SK-N-SH (cell line): ENCODE measurements at regions not wholly inside any gene's neighbourhood (a gene's known extent, or its start where the extent isn't known, plus 50 kb on each side); places are given as distances from the start of the nearest gene placed in this dataset.

Experiments used
- CTCF ChIA-PET: fragments of 300-600, 350-600 bp; formaldehyde crosslinking; extraction: SDS; loops from one replicate; lab custom pipeline; 2021; lab: Yijun Ruan, JAX
- POLR2A ChIA-PET: fragments of 350-600 bp; sonication (Branson Sonifier 250); formaldehyde crosslinking; extraction: SDS; loops from one replicate; lab custom pipeline; 2020; ENCODE audit warnings: antibody characterized with exemption, inconsistent platforms; lab: Yijun Ruan, JAX
- DNase-seq: peaks from one replicate; pipeline ENCODE4 v3.0.0; 2012
- H2AFZ ChIP-seq: fragments of 200-600 bp; sonication (generic); 2 replicates; pipeline ENCODE4 v1.8.1; 2016; ENCODE audit warnings: antibody characterized with exemption, mild to moderate bottlenecking, low read depth
- H3F3A ChIP-seq: fragments of 200-600 bp; sonication (generic); replicated peaks from 2 replicates; pipeline ENCODE3; 2016; ENCODE audit warnings: antibody characterized with exemption, mild to moderate bottlenecking; ENCODE audit not compliant: insufficient read depth
- H3K27ac ChIP-seq, 2 experiments: fragments of 200-500 bp in 1 of 2; fragments of 200-600 bp in 1 of 2; sonication (Bioruptor generic) in 1 of 2; sonication (generic), shearing (Covaris generic) in 1 of 2; 2 replicates each; pipeline versions ENCODE4 v1.5.1 to v1.6.1; 2014 to 2016; ENCODE audit warnings: low read depth in 2 of 2, inconsistent platforms in 1 of 2, low read length in 1 of 2, mild to moderate bottlenecking in 1 of 2, mixed read lengths in 1 of 2
- H3K27me3 ChIP-seq: fragments of 200-600 bp; sonication (generic), shearing (Covaris generic); 2 replicates; pipeline ENCODE4 v1.6.1; 2016; ENCODE audit warnings: mixed run types; ENCODE audit not compliant: insufficient read depth
- H3K36me3 ChIP-seq, 2 experiments: fragments of 200-500 bp in 1 of 2; fragments of 200-600 bp in 1 of 2; sonication (Bioruptor generic) in 1 of 2; sonication (generic) in 1 of 2; replicated peaks in 1 of 2; 2 replicates each; pipeline versions ENCODE3 to v1.5.1; 2014 to 2016; ENCODE audit warnings: low read length in 1 of 2, mild to moderate bottlenecking in 1 of 2; ENCODE audit not compliant: insufficient read depth in 2 of 2, control insufficient read depth in 1 of 2
- H3K4me1 ChIP-seq, 2 experiments: fragments of 200-500 bp in 1 of 2; fragments of 200-600 bp in 1 of 2; sonication (Bioruptor generic) in 1 of 2; sonication (generic), shearing (Covaris generic) in 1 of 2; 2 replicates each; pipeline versions ENCODE4 v1.5.1 to v1.6.1; 2014 to 2016; ENCODE audit warnings: low read depth in 1 of 2, low read length in 1 of 2, mixed run types in 1 of 2; ENCODE audit not compliant: insufficient read depth in 2 of 2, control insufficient read depth in 1 of 2
- H3K4me2 ChIP-seq: fragments of 200-600 bp; sonication (generic), shearing (Covaris generic); 2 replicates; pipeline ENCODE4 v1.6.1; 2017; ENCODE audit warnings: mixed run types
- H3K4me3 ChIP-seq, 2 experiments: fragments of 200-500 bp in 1 of 2; fragments of 200-600 bp in 1 of 2; sonication (Bioruptor generic) in 1 of 2; sonication (generic), shearing (Covaris generic) in 1 of 2; 2 replicates each; pipeline versions ENCODE4 v1.5.1 to v1.8.1; 2014 to 2016; ENCODE audit warnings: low read depth in 2 of 2, inconsistent platforms in 1 of 2, low read length in 1 of 2, mild to moderate bottlenecking in 1 of 2, mixed read lengths in 1 of 2, moderate library complexity in 1 of 2
- H3K79me2 ChIP-seq: fragments of 200-600 bp; sonication (generic); 2 replicates; pipeline ENCODE4 v1.8.1; 2017; ENCODE audit warnings: mild to moderate bottlenecking; ENCODE audit not compliant: insufficient read depth
- H3K9ac ChIP-seq: fragments of 200-600 bp; sonication (generic); 2 replicates; pipeline ENCODE4 v1.6.1; 2017; ENCODE audit warnings: mixed run types
- H3K9me2 ChIP-seq: fragments of 200-600 bp; sonication (generic); 2 replicates; pipeline ENCODE4 v1.6.1; 2017; ENCODE audit warnings: mixed run types
- H3K9me3 ChIP-seq: fragments of 200-600 bp; sonication (generic); 2 replicates; pipeline ENCODE4 v1.6.1; 2017; ENCODE audit warnings: mixed run types, mild to moderate bottlenecking, moderate library complexity
- H4K20me1 ChIP-seq: fragments of 200-600 bp; sonication (generic); 2 replicates; pipeline ENCODE4 v1.6.1; 2017; ENCODE audit warnings: mild to moderate bottlenecking, mixed run types; ENCODE audit not compliant: insufficient read depth
- CTCF ChIP-seq: fragments of 200-600 bp; sonication (generic); IDR thresholded peaks from 2 replicates; pipeline ENCODE4 v1.6.1; 2017; ENCODE audit warnings: antibody characterized with exemption, mild to moderate bottlenecking, moderate library complexity
- FOXJ3 ChIP-seq: sonication (generic); formaldehyde crosslinking; IDR thresholded peaks from 2 replicates; pipeline ENCODE4 v1.5.1; 2020; ENCODE audit warnings: mild to moderate bottlenecking, missing genetic modification reagents
- GABPA ChIP-seq: IDR thresholded peaks from 2 replicates; pipeline ENCODE4 v1.4.0; 2012; ENCODE audit warnings: low read depth, mild to moderate bottlenecking
- JUND ChIP-seq: IDR thresholded peaks from 2 replicates; pipeline ENCODE4 v1.4.0; 2012
- MXI1 ChIP-seq: IDR thresholded peaks from 2 replicates; pipeline ENCODE4 v1.6.1; 2012; ENCODE audit warnings: mild to moderate bottlenecking, low read depth, low read length, improper control_type of control experiment
- NFIC ChIP-seq: IDR thresholded peaks from 2 replicates; pipeline ENCODE4 v1.4.0; 2012; ENCODE audit warnings: borderline replicate concordance
- RCOR1 ChIP-seq: fragments of 150-350 bp; IDR thresholded peaks from 2 replicates; pipeline ENCODE4 v1.6.1; 2017; ENCODE audit warnings: antibody characterized with exemption, low read length
- SMC3 ChIP-seq: IDR thresholded peaks from 2 replicates; pipeline ENCODE4 v1.6.1; 2012; ENCODE audit warnings: low read depth, low read length, improper control_type of control experiment
- ZBTB33 ChIP-seq: IDR thresholded peaks from 2 replicates; pipeline ENCODE4 v1.4.0; 2012; ENCODE audit warnings: low read depth, borderline replicate concordance
- WGBS: methylation state at CpG from one replicate; pipeline ENCODE4 v1.1.6; 2017; ENCODE audit warnings: low lambda C conversion rate; 5-methylcytosine and 5-hydroxymethylcytosine counted together
- small RNA-seq, 7 experiments: library from RNA; depleted of rRNA; stranded (forward); fragments of <200 nt; gene quantifications; one replicate each; pipeline ENCODE3, GENCODE V24; 2012
- TF ChIP-seq, protein P1 (sequence below): fragments of 150-350 bp; IDR thresholded peaks from 2 replicates; pipeline ENCODE4 v1.6.1; 2017; ENCODE audit warnings: antibody characterized with exemption, low read length, low read depth, borderline replicate concordance
- TF ChIP-seq, protein P2 (sequence below): IDR thresholded peaks from 2 replicates; pipeline ENCODE4 v1.4.0; 2012; ENCODE audit warnings: low read depth
- TF ChIP-seq, protein P3 (sequence below): IDR thresholded peaks from 2 replicates; pipeline ENCODE4 v1.4.0; 2012; ENCODE audit warnings: low read depth, borderline replicate concordance

DNA sequence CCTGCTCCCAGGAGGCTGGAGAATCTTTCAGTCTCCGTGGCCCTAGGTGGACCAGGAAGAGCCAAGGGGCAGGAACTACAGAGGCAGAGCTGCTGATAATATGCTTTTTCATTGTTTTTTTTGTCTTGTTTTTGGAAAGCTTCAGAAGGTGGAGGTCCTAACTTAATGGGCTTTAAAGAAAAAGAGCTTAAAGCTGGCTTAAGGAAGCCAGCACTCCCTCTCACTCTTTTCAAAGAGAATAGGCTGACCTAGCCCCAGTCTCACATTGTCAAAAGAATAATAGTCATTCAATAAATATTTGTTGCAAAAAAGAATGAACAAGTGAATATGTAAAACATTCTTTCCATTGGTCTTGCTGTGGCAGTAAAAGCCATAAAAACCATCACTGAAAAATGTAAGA is 61.0 kb upstream of the RRP15 start (continued):
- TF ChIP-seq ZBTB33 (no peak), MXI1 (no peak)
- TF ChIP-seq, protein P1, sequence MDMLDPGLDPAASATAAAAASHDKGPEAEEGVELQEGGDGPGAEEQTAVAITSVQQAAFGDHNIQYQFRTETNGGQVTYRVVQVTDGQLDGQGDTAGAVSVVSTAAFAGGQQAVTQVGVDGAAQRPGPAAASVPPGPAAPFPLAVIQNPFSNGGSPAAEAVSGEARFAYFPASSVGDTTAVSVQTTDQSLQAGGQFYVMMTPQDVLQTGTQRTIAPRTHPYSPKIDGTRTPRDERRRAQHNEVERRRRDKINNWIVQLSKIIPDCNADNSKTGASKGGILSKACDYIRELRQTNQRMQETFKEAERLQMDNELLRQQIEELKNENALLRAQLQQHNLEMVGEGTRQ: no peak

- Histone ChIP-seq H3F3A (no peaks in the 10 kb centered on the region), H3K27ac (no peak overlapping the region), H3K9me2 (no peaks in the 10 kb centered on the region), H4K20me1 (no peaks in the 10 kb centered on the region), H3K9ac (no peak overlapping the region), H3K4me1 (no peaks in the 10 kb centered on the region), H2AFZ (no peak overlapping the region), H3K27me3 (no peaks in the 10 kb centered on the region), H3K4me2 (no peak overlapping the region), H3K36me3 (no peaks in the 10 kb centered on the region), H3K79me2 (no peaks in the 10 kb centered on the region)
- POLR2A ChIA-PET: no interaction called here
- DNase-seq: no peak
- WGBS: 67% methylated on average over 5 of the region's 5 CpGs
- TF ChIP-seq SMC3 (no peak), FOXJ3 (CRISPR knock-in tag) (no peak), JUND (no peak), NFIC (no peak), RCOR1 (no peak), CTCF (no peak), GABPA (no peak)
- TF ChIP-seq, protein P2, sequence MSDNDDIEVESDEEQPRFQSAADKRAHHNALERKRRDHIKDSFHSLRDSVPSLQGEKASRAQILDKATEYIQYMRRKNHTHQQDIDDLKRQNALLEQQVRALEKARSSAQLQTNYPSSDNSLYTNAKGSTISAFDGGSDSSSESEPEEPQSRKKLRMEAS: no peak
- TF ChIP-seq, protein P3, sequence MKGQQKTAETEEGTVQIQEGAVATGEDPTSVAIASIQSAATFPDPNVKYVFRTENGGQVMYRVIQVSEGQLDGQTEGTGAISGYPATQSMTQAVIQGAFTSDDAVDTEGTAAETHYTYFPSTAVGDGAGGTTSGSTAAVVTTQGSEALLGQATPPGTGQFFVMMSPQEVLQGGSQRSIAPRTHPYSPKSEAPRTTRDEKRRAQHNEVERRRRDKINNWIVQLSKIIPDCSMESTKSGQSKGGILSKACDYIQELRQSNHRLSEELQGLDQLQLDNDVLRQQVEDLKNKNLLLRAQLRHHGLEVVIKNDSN: no peak
- TF ChIP-seq, all 33 proteins: peak for 0
- CTCF ChIA-PET: no interaction called here
- Histone ChIP-seq H3K9me3 (no peaks in the 10 kb centered on the region), H3K4me3 (no peak overlapping the region)
Observed at GRCh38 chr1:218226005-218226404, 59.1 kb upstream of the RRP15 start.

Small RNA genes in the stretch of these regions (small RNA-seq; reads per million reads assigned to genes)
- 0 to 0.52 (median 0) reads per million in 7 experiments for gene RNU1-141P
